GM12878 (cell line): ENCODE measurements at regions not wholly inside any gene's neighbourhood (a gene's known extent, or its start where the extent isn't known, plus 50 kb on each side); places are given as distances from the start of the nearest gene placed in this dataset.

Experiments
- ATAC-seq: fragments of 200-7000 bp; cut with Tn5 transposase; 3 replicates; pipeline ENCODE4 v1.9.1; 2020; ENCODE audit warnings: mild to moderate bottlenecking, moderate library complexity
- BruUV-seq: library from RNA; stranded (reverse); fragments of 400-500 nt; replicated peaks from 2 replicates; lab custom pipeline; 2021; lab: Mats Ljungman, UMichigan
- CTCF ChIA-PET: fragments of 300-600 bp; sonication (Branson Sonifier 250); formaldehyde crosslinking; extraction: SDS; loops from one replicate; lab custom pipeline; 2021; ENCODE audit warnings: inconsistent platforms; lab: Yijun Ruan, JAX
- POLR2A ChIA-PET: fragments of 350-600 bp; formaldehyde crosslinking; extraction: SDS; loops from one replicate; lab custom pipeline; 2021; ENCODE audit warnings: inconsistent platforms; lab: Charles Lee
- RAD21 ChIA-PET: fragments of 300-600 bp; sonication (Branson Sonifier 250); formaldehyde crosslinking; loops from one replicate; lab custom pipeline; 2023; ENCODE audit warnings: antibody characterized with exemption; ENCODE audit not compliant: unreplicated experiment; lab: Charles Lee
- SMC1A ChIA-PET: fragments of 300-600 bp; sonication (Branson Sonifier 250); formaldehyde crosslinking; loops from one replicate; lab custom pipeline; 2023; ENCODE audit not compliant: unreplicated experiment, uncharacterized antibody; lab: Charles Lee
- DNase-seq: peaks from one replicate; pipeline ENCODE4 v3.0.0-alpha.2; 2011; ENCODE audit warnings: low read depth, low spot score
- FAIRE-seq: peaks from 3 replicates; lab custom pipeline; 2011; peaks lifted over from hg19 to GRCh38; lab: Jason Lieb, UNC
- H2AFZ ChIP-seq: 2 replicates; pipeline ENCODE4 v1.6.0; 2011; ENCODE audit warnings: low read depth, low read length, control low read depth; ENCODE audit not compliant: control insufficient read depth
- H3K27ac ChIP-seq: 2 replicates; pipeline ENCODE4 v1.5.1; 2011; ENCODE audit warnings: control low read depth; ENCODE audit not compliant: control insufficient read depth, insufficient read depth
- H3K27me3 ChIP-seq, 2 experiments: replicated peaks in 1 of 2; 2 replicates each; pipeline versions ENCODE4 v1.6.0 to v1.6.1; 2011; ENCODE audit warnings: low read length in 1 of 2; ENCODE audit not compliant: control insufficient read depth in 2 of 2, insufficient read depth in 2 of 2
- H3K36me3 ChIP-seq, 2 experiments: 2 replicates each; pipeline ENCODE4 v1.5.1; 2011; ENCODE audit warnings: low read length in 1 of 2; ENCODE audit not compliant: control insufficient read depth in 2 of 2, insufficient read depth in 2 of 2
- H3K4me1 ChIP-seq: 2 replicates; pipeline ENCODE4 v1.6.1; 2011; ENCODE audit warnings: mild to moderate bottlenecking, low read length, moderate library complexity, mixed read lengths; ENCODE audit not compliant: control insufficient read depth, insufficient read depth
- H3K4me2 ChIP-seq: 2 replicates; pipeline ENCODE4 v1.6.0; 2011; ENCODE audit warnings: control low read depth; ENCODE audit not compliant: control insufficient read depth, insufficient read depth
- H3K4me3 ChIP-seq: fragments of 200-600 bp; sonication (generic); 2 replicates; pipeline ENCODE4 v1.5.1; 2016
- H3K79me2 ChIP-seq: 2 replicates; pipeline ENCODE4 v1.6.0; 2011; ENCODE audit warnings: low read length; ENCODE audit not compliant: control insufficient read depth, insufficient read depth
- H3K9ac ChIP-seq: 2 replicates; pipeline ENCODE4 v1.8.0; 2011; ENCODE audit warnings: low read length, control low read depth, mixed read lengths; ENCODE audit not compliant: control insufficient read depth, insufficient read depth
- H3K9me3 ChIP-seq: replicated peaks from 3 replicates; pipeline ENCODE4 v1.5.1; 2011; ENCODE audit warnings: mild to moderate bottlenecking, low read length; ENCODE audit not compliant: control insufficient read depth, insufficient read depth
- H4K20me1 ChIP-seq: 2 replicates; pipeline ENCODE4 v1.6.0; 2011; ENCODE audit not compliant: control insufficient read depth, insufficient read depth
- BRCA1 ChIP-seq: IDR thresholded peaks from 2 replicates; pipeline ENCODE4 v1.6.1; 2011; ENCODE audit warnings: low read depth, low read length, improper control_type of control experiment
- PBX3 ChIP-seq: IDR thresholded peaks from 2 replicates; pipeline ENCODE4 v1.6.1; 2011; ENCODE audit warnings: mild to moderate bottlenecking, low read depth, low read length, moderate library complexity; ENCODE audit not compliant: insufficient replicate concordance
- WGBS: methylation state at CpG from one replicate; pipeline ENCODE4 v1.1.6; 2016; ENCODE audit warnings: low lambda C conversion rate; ENCODE audit not compliant: insufficient replicate concordance, insufficient coverage; ENCODE audit errors: missing lambda C conversion rate; 5-methylcytosine and 5-hydroxymethylcytosine counted together
- in situ Hi-C: fragments of 300-500 bp; cut with MboI; formaldehyde crosslinking; loops from 9 replicates; pipeline ENCODE4 v1.14.3; 2018; ENCODE audit warnings: mixed read lengths
- intact Hi-C: fragments of 100-400 bp; cut with micrococcal nuclease; formaldehyde crosslinking; loops from one replicate; pipeline ENCODE4 v1.14.2; 2022; ENCODE audit not compliant: unreplicated experiment

DNA sequence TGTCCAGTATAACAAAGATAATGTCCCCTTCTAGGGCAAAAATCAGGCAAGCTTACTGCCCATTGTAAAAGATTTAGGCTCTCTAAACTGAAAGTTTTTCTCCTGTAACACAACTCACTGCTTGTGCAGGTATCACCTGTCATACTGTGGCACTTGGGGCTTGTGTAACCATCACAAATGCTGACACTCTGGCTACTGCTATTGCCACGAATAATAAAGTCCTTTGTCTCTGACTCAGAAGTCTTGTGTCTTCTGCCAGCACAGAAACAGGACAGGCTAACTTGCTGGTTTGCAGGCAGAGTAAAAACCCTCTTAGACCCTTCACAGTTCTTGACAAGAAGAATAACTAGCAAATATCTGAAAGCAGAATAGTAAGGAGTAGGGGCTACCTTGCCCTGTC, 273.9 kb downstream of the RPS24 start (continued):
- TF ChIP-seq PBX3 = no peak

DNA sequence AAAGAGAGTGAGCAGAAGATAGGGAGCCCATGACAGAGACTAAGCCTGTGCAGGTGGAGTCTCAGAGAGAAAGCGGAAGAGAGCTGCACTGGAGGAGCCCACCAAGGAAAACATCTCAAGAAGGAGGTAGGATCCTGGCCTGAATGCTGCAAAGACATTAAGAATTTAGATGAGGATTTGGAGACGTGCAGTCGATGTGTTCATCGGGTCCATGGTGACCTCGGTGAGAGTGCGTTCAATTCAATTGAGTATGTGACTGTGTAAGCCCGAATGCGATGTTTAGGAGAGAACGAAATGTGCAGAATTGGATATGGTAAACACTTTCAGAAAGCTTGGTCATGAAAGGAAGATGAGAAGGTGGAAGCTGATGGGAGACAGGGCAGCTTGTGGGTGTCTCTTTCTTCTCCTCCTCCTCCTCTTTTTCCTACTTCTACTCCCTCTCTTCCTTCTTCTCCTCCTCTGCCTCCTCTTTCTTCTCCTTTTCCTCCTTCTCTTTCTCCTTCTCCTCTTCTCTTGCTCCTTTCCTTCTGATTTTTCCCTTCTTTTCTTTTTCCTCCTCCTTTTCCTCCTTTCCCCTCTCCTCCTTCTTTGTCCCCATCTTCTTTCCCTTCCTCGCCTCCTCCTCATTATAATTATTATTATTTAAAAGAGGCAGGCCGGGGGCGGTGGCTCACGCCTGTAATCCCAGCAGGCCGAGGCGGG, 276.0 kb downstream of the RPS24 start:
- BruUV-seq = no TSS peak
- DNase-seq (no peak), FAIRE-seq (no peak), ATAC-seq (no peak)
- no peak overlapping the region for H3K9ac ChIP-seq
- H3K9me3 ChIP-seq = no peaks in the 10 kb centered on the region
- in situ Hi-C loops = no loop called here
- no peak overlapping the region for H3K27ac ChIP-seq
- POLR2A ChIA-PET = interaction anchor here (0.7 kb wide), 1 partner anchor 185 kb away, joined by 7 read pairs; no protein-coding TSS in a partner anchor
- 55% methylated on average over 15 of the region's 15 CpGs for WGBS
- no peaks in the 10 kb centered on the region for H4K20me1 ChIP-seq
- no peak overlapping the region for H3K4me2 ChIP-seq
- intact Hi-C loops = no loop called here
- no peaks in the 10 kb centered on the region for H3K4me1 ChIP-seq
- H3K27me3 ChIP-seq = peaks cover 0 to 5% of the 10 kb centered on the region in 2 experiments; a peak in 2 of 4 replicates
- no peak overlapping the region for H3K4me3 ChIP-seq
- CTCF ChIA-PET = no interaction called here
- H3K79me2 ChIP-seq = no peaks in the 10 kb centered on the region
- TF ChIP-seq BRCA1 = no peak
- no peaks in the 10 kb centered on the region for H3K36me3 ChIP-seq
- SMC1A ChIA-PET = no interaction called here
- RAD21 ChIA-PET = interaction anchor here (0.7 kb wide), 1 partner anchor 348 kb away, joined by 3 read pairs; no protein-coding TSS in a partner anchor
- H2AFZ ChIP-seq = no peak overlapping the region
